K562 (cell line): ENCODE measurements at regions not wholly inside any gene's neighbourhood (a gene's known extent, or its start where the extent isn't known, plus 50 kb on each side); places are given as distances from the start of the nearest gene placed in this dataset.

Source experiments
- ATAC-seq: fragments of 200-7000 bp; cut with Tn5 transposase; 3 replicates; pipeline ENCODE4 v1.9.1; 2020; ENCODE audit warnings: moderate library complexity
- BruUV-seq: library from RNA; stranded (reverse); fragments of 400-500 nt; replicated peaks from 2 replicates; lab custom pipeline; 2021; lab: Mats Ljungman, UMichigan
- CTCF ChIA-PET: fragments of 300-600 bp; formaldehyde crosslinking; extraction: SDS; loops from one replicate; lab custom pipeline; 2021; ENCODE audit warnings: low intra/inter-chr PET ratio; lab: Yijun Ruan, JAX
- POLR2A ChIA-PET: fragments of 300-600, 350-650 bp; sonication (Branson Sonifier 250); formaldehyde crosslinking; extraction: SDS; loops from one replicate; lab custom pipeline; 2021; ENCODE audit warnings: antibody characterized with exemption, inconsistent platforms; lab: Yijun Ruan, JAX
- DNase-seq, 4 experiments: peaks; one replicate each; pipeline versions ENCODE4 v3.0.0 to v3.0.0-alpha.2; 2011 to 2018; ENCODE audit warnings: low spot score in 3 of 4, mixed read lengths in 3 of 4; ENCODE audit errors: extremely low read depth in 1 of 4
- FAIRE-seq: peaks from 2 replicates; lab custom pipeline; 2011; peaks lifted over from hg19 to GRCh38; lab: Jason Lieb, UNC
- H2AFZ ChIP-seq: 2 replicates; pipeline ENCODE4 v1.6.0; 2011; ENCODE audit warnings: low read depth, low read length, control low read depth, inconsistent platforms
- H3K27ac ChIP-seq: fragments of 200-600 bp; 3 replicates; pipeline ENCODE4 v1.8.0; 2011; ENCODE audit warnings: low read depth, mild to moderate bottlenecking, control low read depth, inconsistent platforms, low read length, moderate library complexity, mixed read lengths; ENCODE audit errors: extremely low read depth
- H3K27me3 ChIP-seq, 2 experiments: fragments of 300-600 bp in 1 of 2; 2 replicates in 1 of 2; 3 replicates in 1 of 2; pipeline versions ENCODE4 v1.6.0 to v1.8.0; 2011; ENCODE audit warnings: inconsistent platforms in 2 of 2, low read length in 2 of 2, mild to moderate bottlenecking in 1 of 2, mixed read lengths in 1 of 2, moderate library complexity in 1 of 2; ENCODE audit not compliant: control insufficient read depth in 2 of 2, insufficient read depth in 2 of 2
- H3K36me3 ChIP-seq: fragments of 300-600 bp; 3 replicates; pipeline ENCODE4 v1.8.0; 2011; ENCODE audit warnings: mild to moderate bottlenecking, low read length, inconsistent platforms; ENCODE audit not compliant: control insufficient read depth, insufficient read depth
- H3K4me1 ChIP-seq, 2 experiments: fragments of 200-600 bp in 1 of 2; replicated peaks in 1 of 2; 2 replicates in 1 of 2; 3 replicates in 1 of 2; pipeline versions ENCODE4 v1.5.1 to v1.8.0; 2011; ENCODE audit warnings: inconsistent platforms in 2 of 2, low read length in 2 of 2, mild to moderate bottlenecking in 1 of 2, mixed read lengths in 1 of 2, moderate library complexity in 1 of 2; ENCODE audit not compliant: control insufficient read depth in 2 of 2, insufficient read depth in 2 of 2
- H3K4me2 ChIP-seq: 2 replicates; pipeline ENCODE4 v1.6.1; 2011; ENCODE audit warnings: low read length, control low read depth, inconsistent platforms, mixed read lengths; ENCODE audit not compliant: insufficient read depth
- H3K4me3 ChIP-seq: fragments of 200-600 bp; sonication (generic), shearing (Covaris generic); 2 replicates; pipeline ENCODE4 v1.5.1; 2016; ENCODE audit warnings: control low read depth, inconsistent platforms
- H3K79me2 ChIP-seq: fragments of 200-600 bp; 3 replicates; pipeline ENCODE4 v1.8.0; 2011; ENCODE audit warnings: low read length, inconsistent platforms; ENCODE audit not compliant: control insufficient read depth, insufficient read depth
- H3K9ac ChIP-seq, 2 experiments: 2 replicates each; pipeline versions ENCODE4 v1.6.0 to v1.6.1; 2011; ENCODE audit warnings: low read depth in 2 of 2, low read length in 2 of 2, control low read depth in 1 of 2, inconsistent platforms in 1 of 2, mild to moderate bottlenecking in 1 of 2, mixed read lengths in 1 of 2; ENCODE audit not compliant: insufficient read depth in 1 of 2
- H3K9me1 ChIP-seq: one replicate; pipeline ENCODE4 v1.6.0; 2011; ENCODE audit warnings: inconsistent platforms, mild to moderate bottlenecking, low read length, moderate library complexity; ENCODE audit not compliant: control insufficient read depth, insufficient read depth
- H3K9me3 ChIP-seq: replicated peaks from 2 replicates; pipeline ENCODE4 v1.5.1; 2011; ENCODE audit warnings: low read depth, low read length, inconsistent platforms; ENCODE audit not compliant: control insufficient read depth, insufficient read depth
- H4K20me1 ChIP-seq: replicated peaks from 2 replicates; pipeline ENCODE4 v1.6.1; 2011; ENCODE audit warnings: low read length, inconsistent platforms, mixed read lengths; ENCODE audit not compliant: control insufficient read depth, insufficient read depth
- EGR1 ChIP-seq: fragments of 450-650 bp; conservative IDR thresholded peaks from 2 replicates; pipeline ENCODE4 v1.6.1; 2017; ENCODE audit warnings: mild to moderate bottlenecking
- GABPB2 ChIP-seq: fragments of 250-450 bp; sonication (Bioruptor Pico); conservative IDR thresholded peaks from 2 replicates; pipeline ENCODE4 v1.5.1; 2021; ENCODE audit warnings: mild to moderate bottlenecking
- HLTF ChIP-seq: fragments of 450-650 bp; IDR thresholded peaks from 2 replicates; pipeline ENCODE4 v1.6.1; 2016
- MAZ ChIP-seq, 2 experiments: fragments of 450-650 bp in 1 of 2; sonication (generic) in 1 of 2; formaldehyde crosslinking; IDR thresholded peaks in 1 of 2; conservative IDR thresholded peaks in 1 of 2; 2 replicates each; pipeline versions ENCODE4 v1.4.0 to v1.5.0; 2020; ENCODE audit warnings: mild to moderate bottlenecking in 1 of 2, missing genetic modification reagents in 1 of 2
- MBD2 ChIP-seq: sonication (generic); IDR thresholded peaks from 2 replicates; pipeline ENCODE4 v1.6.1; 2016; ENCODE audit warnings: low read depth, borderline replicate concordance
- MTA1 ChIP-seq: fragments of 450-650 bp; IDR thresholded peaks from 2 replicates; pipeline ENCODE4 v1.6.1; 2017; ENCODE audit warnings: borderline replicate concordance
- MXI1 ChIP-seq: IDR thresholded peaks from 2 replicates; pipeline ENCODE4 v1.6.1; 2011; ENCODE audit warnings: low read depth, mild to moderate bottlenecking, improper control_type of control experiment, low read length
- RAD51 ChIP-seq: fragments of 450-650 bp; IDR thresholded peaks from 2 replicates; pipeline ENCODE4 v1.7.1; 2016; ENCODE audit warnings: low read depth, mild to moderate bottlenecking, borderline replicate concordance
- RBBP5 ChIP-seq: fragments of 200-600 bp; sonication (generic); IDR thresholded peaks from 2 replicates; pipeline ENCODE4 v1.6.1; 2012; ENCODE audit warnings: borderline replicate concordance, mild to moderate bottlenecking, low read length, control low read depth, inconsistent platforms; ENCODE audit not compliant: insufficient read depth, poor library complexity, severe bottlenecking
- SMARCB1 ChIP-seq: IDR thresholded peaks from 2 replicates; pipeline ENCODE4 v1.6.1; 2011; ENCODE audit warnings: improper control_type of control experiment, low read depth; ENCODE audit not compliant: insufficient read length
- TFE3 ChIP-seq: fragments of 450-650 bp; formaldehyde crosslinking; IDR thresholded peaks from 2 replicates; pipeline ENCODE4 v1.4.0; 2020; ENCODE audit warnings: mild to moderate bottlenecking, mixed read lengths
- ZNF124 ChIP-seq: sonication (generic); formaldehyde crosslinking; IDR thresholded peaks from 2 replicates; pipeline ENCODE4 v1.8.1; 2022; ENCODE audit warnings: missing genetic modification reagents
- ZNF175 ChIP-seq: fragments of 200-800 bp; sonication (Bioruptor generic); IDR thresholded peaks from 2 replicates; pipeline ENCODE4 v1.6.1; 2016; ENCODE audit warnings: low read depth, mild to moderate bottlenecking, missing genetic modification characterization, missing compliant biosample characterization
- ZNF232 ChIP-seq: sonication (generic); formaldehyde crosslinking; IDR thresholded peaks from 2 replicates; pipeline ENCODE4 v1.8.0; 2022; ENCODE audit warnings: mild to moderate bottlenecking, missing genetic modification reagents
- ZZZ3 ChIP-seq: fragments of 450-650 bp; IDR thresholded peaks from 2 replicates; pipeline ENCODE4 v1.6.1; 2016; ENCODE audit warnings: antibody characterized with exemption, mild to moderate bottlenecking, moderate library complexity
- WGBS: fragments of 100-300 bp; shearing (Covaris generic); methylation state at CpG from one replicate; pipeline ENCODE4 v1.1.6; 2016; ENCODE audit warnings: low coverage, mixed read lengths; ENCODE audit not compliant: insufficient coverage; ENCODE audit errors: missing lambda C conversion rate; 5-methylcytosine and 5-hydroxymethylcytosine counted together
- in situ Hi-C: fragments of 300-500 bp; cut with MboI; formaldehyde crosslinking; loops from 4 replicates; pipeline ENCODE4 v1.15.0; 2018; ENCODE audit warnings: inconsistent platforms, mixed read lengths
- intact Hi-C: fragments of 100-400 bp; cut with micrococcal nuclease; formaldehyde crosslinking; loops from 2 replicates; pipeline ENCODE4 v1.14.2; 2022

DNA sequence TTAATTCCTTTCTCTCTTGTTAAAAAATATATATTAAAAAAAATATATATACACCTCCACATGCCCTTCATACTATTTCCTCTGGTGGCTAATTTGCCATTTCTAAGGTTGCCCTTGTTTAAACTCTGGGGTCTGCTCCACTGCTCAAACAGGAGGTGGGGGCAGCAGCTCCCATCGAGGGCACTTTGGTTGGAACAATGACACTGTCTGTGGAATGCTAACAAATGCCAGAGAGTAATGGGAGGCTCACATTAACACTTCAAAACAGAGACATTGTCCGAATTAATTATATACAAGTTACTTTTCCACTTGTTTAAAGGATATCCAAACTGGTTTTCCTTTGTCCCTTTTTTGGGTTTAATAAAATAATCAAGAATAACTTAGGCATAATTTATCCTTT lies 58.8 kb upstream of the CD302 start:
- 4% methylated on average over 2 of the region's 2 CpGs for WGBS
- no peak overlapping the region for H3K9ac ChIP-seq
- no peak overlapping the region for H3K4me3 ChIP-seq
- no peak overlapping the region for H3K4me2 ChIP-seq
- no TSS peak for BruUV-seq
- TF ChIP-seq RBBP5 (no peak), ZNF232 (CRISPR knock-in tag) (no peak), GABPB2 (CRISPR knock-in tag) (no peak), MBD2 (no peak), MXI1 (no peak), EGR1 (no peak), MAZ (CRISPR knock-in tag; conservative IDR thresholded peaks at IDR 0.05 in 1 of 2, IDR thresholded peaks at IDR 0.05 in 1 of 2) (no peak), HLTF (no peak), MTA1 (no peak), ZZZ3 (no peak), ZNF175 (CRISPR knock-in tag) (no peak), ZNF124 (CRISPR knock-in tag) (no peak), TFE3 (CRISPR knock-in tag) (no peak), SMARCB1 (no peak), RAD51 (no peak)
- H4K20me1 ChIP-seq, result no peaks in the 10 kb centered on the region
- no peaks in the 10 kb centered on the region for H3K79me2 ChIP-seq
- no peaks in the 10 kb centered on the region for H3K9me3 ChIP-seq
- FAIRE-seq (no peak), DNase-seq (no peak), ATAC-seq (no peak)
- intact Hi-C loops, result no loop called here
- no peak overlapping the region for H3K27ac ChIP-seq
- ChIA-PET POLR2A (no interaction called here), CTCF (no interaction called here)
- H3K9me1 ChIP-seq, result no peaks in the 10 kb centered on the region
- H3K4me1 ChIP-seq, result no peaks in the 10 kb centered on the region
- H3K27me3 ChIP-seq, result peaks cover 5 to 6% of the 10 kb centered on the region in 2 experiments; a peak in 3 of 5 replicates
- H2AFZ ChIP-seq, result no peak overlapping the region
- in situ Hi-C loops, result no loop called here
- no peaks in the 10 kb centered on the region for H3K36me3 ChIP-seq
